NT2/D1 (cell line): ENCODE measurements at regions not wholly inside any gene's neighbourhood (a gene's known extent, or its start where the extent isn't known, plus 50 kb on each side); places are given as distances from the start of the nearest gene placed in this dataset.

ENCODE experiments used
- SUZ12 ChIP-seq: IDR thresholded peaks from 2 replicates; pipeline ENCODE4 v1.6.1; 2011; ENCODE audit not compliant: insufficient read length, insufficient read depth; ENCODE audit errors: extremely low read depth
- ZNF274 ChIP-seq: IDR thresholded peaks from 2 replicates; pipeline ENCODE4 v1.6.1; 2011; ENCODE audit warnings: mild to moderate bottlenecking, low read depth, low read length

DNA sequence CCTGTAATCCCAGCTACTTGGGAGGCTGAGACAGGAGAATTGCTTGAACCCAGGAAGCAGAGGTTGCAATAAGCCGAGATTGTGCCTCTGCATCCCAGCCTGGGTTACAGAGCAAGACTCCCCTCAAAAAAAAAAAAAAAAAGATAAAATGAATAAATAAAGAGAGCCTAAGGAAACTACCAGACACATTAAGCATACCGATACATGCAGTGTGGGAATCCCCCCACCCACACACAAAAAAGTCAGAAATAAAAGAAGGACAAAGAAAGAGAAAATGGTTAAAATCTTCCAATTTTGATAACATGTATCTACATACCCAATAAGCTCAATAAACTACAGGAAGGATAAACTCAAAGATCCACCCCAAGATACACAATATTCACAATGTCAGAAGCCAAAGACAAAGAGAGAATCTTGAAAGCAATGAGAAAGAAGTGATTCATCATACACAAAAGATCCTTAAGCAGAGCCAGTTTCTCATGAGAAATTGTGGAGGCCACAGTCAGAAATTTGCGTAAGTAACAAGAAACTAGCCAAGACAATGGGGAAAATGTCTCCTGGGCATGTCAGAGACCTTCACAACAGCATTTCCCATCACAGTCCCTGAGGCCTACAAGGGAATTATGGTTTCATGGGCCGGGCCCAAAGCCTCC lies 1197.0 kb downstream of the AMY1C start:
- TF ChIP-seq SUZ12 (no peak), ZNF274 (no peak)
